Calu3 (cell line): ENCODE measurements at regions not wholly inside any gene's neighbourhood (a gene's known extent, or its start where the extent isn't known, plus 50 kb on each side); places are given as distances from the start of the nearest gene placed in this dataset.

Source experiments
- BruUV-seq: library from RNA; stranded (reverse); fragments of 400-500 nt; replicated peaks from 2 replicates; lab custom pipeline; 2021; lab: Mats Ljungman, UMichigan
- CTCF ChIA-PET: fragments of 300-600 bp; sonication (Branson Sonifier 250); formaldehyde crosslinking; loops from one replicate; lab custom pipeline; 2022; ENCODE audit warnings: antibody characterized with exemption; lab: Charles Lee
- DNase-seq: peaks from one replicate; pipeline ENCODE4 v3.0.0; 2022
- H3K27ac Mint-ChIP-seq: one replicate; pipeline ENCODE4 v1.8.0; 2022; ENCODE audit warnings: mixed read lengths; ENCODE audit not compliant: unreplicated experiment
- H3K27me3 Mint-ChIP-seq: one replicate; pipeline ENCODE4 v1.8.0; 2022; ENCODE audit warnings: mixed read lengths; ENCODE audit not compliant: unreplicated experiment
- H3K36me3 Mint-ChIP-seq: one replicate; pipeline ENCODE4 v1.8.0; 2022; ENCODE audit warnings: mild to moderate bottlenecking, moderate library complexity, mixed read lengths; ENCODE audit not compliant: insufficient read depth, unreplicated experiment
- H3K4me1 Mint-ChIP-seq: one replicate; pipeline ENCODE4 v1.8.0; 2022; ENCODE audit warnings: mild to moderate bottlenecking, low read depth, mixed read lengths; ENCODE audit not compliant: unreplicated experiment
- H3K4me3 Mint-ChIP-seq: one replicate; pipeline ENCODE4 v1.8.0; 2022; ENCODE audit warnings: mild to moderate bottlenecking, low read depth, moderate library complexity, mixed read lengths; ENCODE audit not compliant: unreplicated experiment
- H3K9me3 Mint-ChIP-seq: one replicate; pipeline ENCODE4 v1.8.0; 2022; ENCODE audit warnings: low read depth, mixed read lengths; ENCODE audit not compliant: unreplicated experiment
- intact Hi-C: fragments of 100-400 bp; cut with micrococcal nuclease; formaldehyde crosslinking; loops from one replicate; pipeline ENCODE4 v1.10.0; 2022; ENCODE audit not compliant: unreplicated experiment
- TF ChIP-seq, protein P1 (sequence below): fragments of 200-600 bp; IDR thresholded peaks from one replicate; pipeline ENCODE4 v1.8.0; 2022; ENCODE audit warnings: antibody characterized with exemption; ENCODE audit not compliant: unreplicated experiment

DNA sequence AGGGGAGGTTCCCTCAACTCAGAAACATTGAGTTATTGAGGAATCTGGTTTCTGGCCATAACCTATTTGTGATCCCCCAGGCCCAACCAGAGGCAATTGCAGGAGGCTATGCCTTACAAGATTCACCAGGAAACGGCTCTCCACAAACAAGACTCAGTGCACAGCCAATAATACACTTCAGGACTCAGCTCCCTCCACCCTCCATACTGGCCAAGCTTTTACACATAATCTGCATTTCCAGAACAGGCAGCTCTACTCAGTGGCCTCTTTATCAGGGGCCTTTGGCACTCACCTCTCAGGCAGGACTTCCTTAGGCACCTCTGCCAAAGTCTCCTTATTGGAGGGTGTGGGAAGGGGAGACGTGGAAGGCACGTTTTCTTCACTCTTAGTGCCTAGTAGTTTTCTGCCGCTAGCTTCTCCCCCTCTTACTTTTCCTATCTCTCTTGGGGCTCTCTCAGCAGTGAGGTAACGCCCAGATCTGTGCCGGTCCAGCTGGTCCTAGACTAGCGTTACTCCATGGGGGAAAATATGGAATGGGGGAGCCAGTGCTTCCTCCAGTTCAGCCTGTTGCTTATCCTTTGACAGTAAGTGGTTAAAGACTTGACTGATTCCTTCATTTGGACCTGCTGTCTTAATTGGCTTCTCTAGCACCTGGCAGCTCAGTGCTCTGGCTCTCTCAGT lies 62.8 kb upstream of the ANO3 start:
- intact Hi-C loops, result no loop called here
- CTCF ChIA-PET, result interaction anchor here (0.6 kb wide), 1 partner anchor 1251 kb away, joined by 4 read pairs; no protein-coding TSS in a partner anchor
- H3K4me3 Mint-ChIP-seq, result no peak overlapping the region
- H3K27me3 Mint-ChIP-seq, result no peaks in the 10 kb centered on the region
- TF ChIP-seq, protein P1, sequence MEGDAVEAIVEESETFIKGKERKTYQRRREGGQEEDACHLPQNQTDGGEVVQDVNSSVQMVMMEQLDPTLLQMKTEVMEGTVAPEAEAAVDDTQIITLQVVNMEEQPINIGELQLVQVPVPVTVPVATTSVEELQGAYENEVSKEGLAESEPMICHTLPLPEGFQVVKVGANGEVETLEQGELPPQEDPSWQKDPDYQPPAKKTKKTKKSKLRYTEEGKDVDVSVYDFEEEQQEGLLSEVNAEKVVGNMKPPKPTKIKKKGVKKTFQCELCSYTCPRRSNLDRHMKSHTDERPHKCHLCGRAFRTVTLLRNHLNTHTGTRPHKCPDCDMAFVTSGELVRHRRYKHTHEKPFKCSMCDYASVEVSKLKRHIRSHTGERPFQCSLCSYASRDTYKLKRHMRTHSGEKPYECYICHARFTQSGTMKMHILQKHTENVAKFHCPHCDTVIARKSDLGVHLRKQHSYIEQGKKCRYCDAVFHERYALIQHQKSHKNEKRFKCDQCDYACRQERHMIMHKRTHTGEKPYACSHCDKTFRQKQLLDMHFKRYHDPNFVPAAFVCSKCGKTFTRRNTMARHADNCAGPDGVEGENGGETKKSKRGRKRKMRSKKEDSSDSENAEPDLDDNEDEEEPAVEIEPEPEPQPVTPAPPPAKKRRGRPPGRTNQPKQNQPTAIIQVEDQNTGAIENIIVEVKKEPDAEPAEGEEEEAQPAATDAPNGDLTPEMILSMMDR, result no peak
- H3K36me3 Mint-ChIP-seq, result no peaks in the 10 kb centered on the region
- peaks cover 23% of the 10 kb centered on the region for H3K4me1 Mint-ChIP-seq
- BruUV-seq, result no TSS peak
- DNase-seq, result no peak
- no peak overlapping the region for H3K27ac Mint-ChIP-seq
- no peaks in the 10 kb centered on the region for H3K9me3 Mint-ChIP-seq

DNA sequence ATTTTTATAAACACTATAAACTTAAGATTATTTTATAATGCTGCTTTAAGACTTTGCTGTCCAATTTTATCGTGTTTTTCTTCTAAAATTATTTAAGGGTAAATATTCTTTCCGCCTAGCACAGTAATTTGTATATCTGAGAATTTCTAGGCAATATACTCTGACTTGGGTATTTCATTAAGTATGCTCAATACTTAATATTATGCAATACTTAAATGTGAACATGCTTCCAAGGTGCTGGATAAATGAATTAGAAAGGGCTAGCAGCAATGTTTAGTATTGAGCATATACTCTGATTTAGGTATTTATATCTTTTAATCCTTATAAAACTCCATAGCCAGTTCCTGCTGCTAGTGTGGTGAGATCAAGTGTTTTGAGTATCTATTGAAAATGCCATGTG lies 60.3 kb upstream of the ANO3 start:
- BruUV-seq, result no TSS peak

DNA sequence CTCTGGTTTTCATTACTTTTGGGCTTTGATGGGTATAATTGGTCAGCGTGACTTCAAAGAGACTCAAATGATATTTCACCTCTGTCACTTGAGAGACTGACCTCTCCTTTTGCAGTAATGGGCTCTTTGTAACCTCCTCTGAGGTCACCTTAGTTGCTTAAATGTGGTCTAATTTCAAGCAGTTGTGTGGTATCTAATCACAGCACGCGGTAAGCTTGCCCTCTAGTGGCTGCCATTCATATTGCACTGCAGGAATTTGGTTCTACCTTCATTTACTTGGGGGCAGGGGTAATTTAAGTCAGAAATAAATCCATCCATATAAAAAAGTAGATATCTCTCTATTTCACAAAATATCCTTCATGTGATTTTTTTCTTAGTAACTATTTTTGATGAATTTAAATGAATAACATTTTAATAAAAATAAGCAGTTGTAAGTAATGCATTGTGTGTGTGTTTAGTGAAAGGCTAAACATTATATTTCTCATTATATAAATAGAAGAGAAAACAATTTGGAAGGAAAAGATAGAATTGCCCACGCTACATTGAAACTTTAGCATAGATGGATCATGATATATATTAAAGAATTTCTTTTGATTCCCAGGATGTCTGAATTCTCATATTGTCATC lies 55.0 kb upstream of the ANO3 start:
- TF ChIP-seq, protein P1, result peak; percentile 92
- CTCF ChIA-PET, result no interaction called here
- H3K27ac Mint-ChIP-seq, result no peak overlapping the region
- no peaks in the 10 kb centered on the region for H3K27me3 Mint-ChIP-seq
- no TSS peak for BruUV-seq
- peak; percentile 63 for DNase-seq
- intact Hi-C loops, result loop anchor here (1.0 to 2.0 kb wide), 4 partner anchors 42 to 295 kb away; no protein-coding TSS in a partner anchor
- no peaks in the 10 kb centered on the region for H3K9me3 Mint-ChIP-seq
- H3K36me3 Mint-ChIP-seq, result no peaks in the 10 kb centered on the region
- no peak overlapping the region for H3K4me3 Mint-ChIP-seq
- peaks cover 7% of the 10 kb centered on the region for H3K4me1 Mint-ChIP-seq

More for the DNA sequence above, 60.3 kb upstream of the ANO3 start:
- Mint-ChIP-seq H3K9me3 (no peaks in the 10 kb centered on the region), H3K27me3 (no peaks in the 10 kb centered on the region), H3K4me1 (peaks cover 27% of the 10 kb centered on the region), H3K36me3 (no peaks in the 10 kb centered on the region), H3K27ac (no peak overlapping the region), H3K4me3 (no peak overlapping the region)
- DNase-seq, result no peak
- intact Hi-C loops, result no loop called here
- CTCF ChIA-PET, result no interaction called here
- TF ChIP-seq, protein P1, result no peak

DNA sequence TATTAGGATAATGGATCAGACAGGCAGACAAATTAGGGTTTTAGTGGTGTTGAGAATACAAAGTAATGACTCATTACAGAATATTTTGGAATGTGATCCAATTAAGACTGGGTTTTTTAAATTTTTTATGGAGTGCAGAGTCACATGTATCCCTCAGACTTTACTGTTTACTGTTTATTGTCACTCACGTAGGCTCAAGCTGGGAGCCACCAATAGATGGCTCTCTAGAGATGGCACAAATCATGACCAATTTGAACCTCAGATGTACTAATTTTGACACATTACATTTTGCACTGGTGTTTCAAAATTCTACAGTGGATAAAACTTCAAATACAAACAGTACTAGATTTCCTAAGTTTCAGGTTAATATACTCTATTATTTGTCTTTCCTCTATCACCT lies 53.6 kb upstream of the ANO3 start:
- intact Hi-C loops, result no loop called here
- BruUV-seq, result no TSS peak
- CTCF ChIA-PET, result no interaction called here
- DNase-seq, result no peak
- Mint-ChIP-seq H3K27ac (no peak overlapping the region), H3K4me1 (peaks cover 7% of the 10 kb centered on the region), H3K36me3 (no peaks in the 10 kb centered on the region), H3K9me3 (no peaks in the 10 kb centered on the region), H3K27me3 (no peaks in the 10 kb centered on the region), H3K4me3 (no peak overlapping the region)
- TF ChIP-seq, protein P1, result no peak
